IPS-NIHi7 (cell line): ENCODE measurements at regions not wholly inside any gene's neighbourhood (a gene's known extent, or its start where the extent isn't known, plus 50 kb on each side); places are given as distances from the start of the nearest gene placed in this dataset.

Experiments
- DNase-seq: peaks from one replicate; pipeline ENCODE4 v3.0.0; 2012; ENCODE audit warnings: mixed read lengths; ENCODE audit errors: extremely low spot score

DNA sequence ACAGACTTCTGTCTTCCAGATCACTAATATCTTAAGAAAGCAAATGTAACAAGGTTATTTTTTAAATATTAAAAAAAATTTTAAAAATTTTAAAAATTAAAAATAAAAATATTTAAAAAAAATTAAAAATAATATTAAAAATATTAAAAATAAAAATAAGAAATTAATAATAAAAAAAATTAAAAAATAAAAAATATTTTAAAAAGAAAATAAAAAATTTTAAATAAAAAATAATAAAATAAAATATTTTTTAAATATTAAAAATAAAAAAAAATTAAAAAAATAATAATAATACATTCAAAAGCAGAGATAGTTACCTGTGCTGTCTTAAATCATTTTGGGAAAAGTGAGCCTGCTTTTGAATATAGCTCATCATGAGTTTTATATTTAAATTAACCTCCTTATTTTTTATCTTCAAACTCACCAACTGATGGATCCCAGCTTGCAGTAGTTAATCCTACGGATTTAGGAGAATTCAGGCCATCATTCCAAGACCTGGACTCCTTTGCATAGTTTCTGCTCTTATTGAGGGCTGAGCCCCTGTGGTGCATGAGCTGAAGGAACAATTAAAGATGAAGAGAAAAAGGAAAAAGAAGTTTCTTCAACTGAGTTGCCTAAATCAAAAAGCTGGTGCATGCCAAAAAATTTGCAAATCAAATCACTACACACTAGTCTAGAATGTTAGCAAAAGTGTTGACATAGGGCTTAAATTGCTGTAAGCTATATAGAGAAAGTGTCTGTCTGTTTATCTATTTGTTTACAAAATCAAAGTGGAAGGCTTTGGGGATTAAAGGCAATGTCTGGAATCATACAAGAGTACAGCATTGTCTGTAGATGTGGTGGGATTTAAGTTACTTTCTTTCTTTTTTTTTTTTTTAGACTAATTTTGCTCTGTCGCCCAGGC lies 50.5 kb upstream of the ZNF438 start:
- DNase-seq = no peak

DNA sequence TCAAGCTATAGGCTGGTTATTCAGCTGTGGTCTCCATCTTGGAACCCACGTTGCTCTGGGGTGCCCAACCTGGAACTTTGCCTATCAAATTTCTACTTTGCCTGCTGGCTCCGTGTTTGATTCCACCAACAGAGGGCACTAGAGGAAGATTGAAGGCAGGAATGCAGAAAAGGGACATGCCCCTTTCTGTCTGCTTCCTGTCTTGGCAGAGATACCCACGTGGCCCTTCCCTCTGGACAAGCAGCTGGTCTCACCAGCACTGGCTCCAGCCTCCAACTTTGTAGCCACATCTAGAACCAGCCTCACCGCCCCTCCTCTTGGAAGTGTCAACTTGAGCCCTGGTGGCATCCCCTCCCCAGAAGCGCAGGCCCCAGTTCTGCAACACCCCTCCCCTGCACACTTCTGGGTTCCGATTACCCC lies 52.1 kb upstream of the ZNF438 start:
- DNase-seq = peak; percentile 67

DNA sequence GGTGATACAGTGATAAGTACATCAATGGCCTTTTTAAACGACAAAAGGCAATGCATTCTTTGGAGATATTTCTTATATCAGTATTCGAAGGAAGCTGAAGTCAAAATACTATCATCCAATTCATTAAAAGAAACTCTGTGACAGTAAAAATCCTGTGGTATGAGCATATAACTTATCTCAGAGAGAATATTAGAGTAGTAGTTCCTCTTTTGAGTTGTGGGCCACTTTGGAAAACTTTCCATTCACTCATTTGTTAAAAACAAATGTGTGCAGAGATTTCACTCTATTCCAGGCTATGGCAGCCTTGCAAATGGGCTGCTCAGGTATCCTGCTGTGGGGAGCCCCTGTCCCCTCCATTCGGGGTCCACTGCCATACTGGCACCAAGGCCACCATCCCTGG lies 55.3 kb upstream of the ZNF438 start:
- no peak for DNase-seq

DNA sequence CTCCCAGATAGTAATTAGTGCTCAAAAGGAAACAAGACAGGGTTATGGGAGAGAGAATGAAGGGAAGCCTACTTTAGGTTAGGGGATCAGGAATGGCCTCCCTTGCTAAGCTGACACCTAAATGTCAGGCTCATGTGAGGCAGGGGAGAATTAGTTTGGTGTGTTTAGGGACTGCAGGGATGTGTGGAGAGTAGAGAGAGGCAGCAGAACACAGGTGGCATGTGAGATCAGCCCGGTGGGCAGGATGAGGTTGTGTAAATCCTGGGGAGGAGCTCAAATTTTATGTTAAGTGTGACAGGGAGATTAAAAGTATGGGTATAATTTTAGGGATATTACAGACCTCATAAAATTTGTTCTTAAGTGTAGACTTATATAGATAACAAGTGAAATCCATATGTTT lies 56.2 kb upstream of the ZNF438 start:
- no peak for DNase-seq

DNA sequence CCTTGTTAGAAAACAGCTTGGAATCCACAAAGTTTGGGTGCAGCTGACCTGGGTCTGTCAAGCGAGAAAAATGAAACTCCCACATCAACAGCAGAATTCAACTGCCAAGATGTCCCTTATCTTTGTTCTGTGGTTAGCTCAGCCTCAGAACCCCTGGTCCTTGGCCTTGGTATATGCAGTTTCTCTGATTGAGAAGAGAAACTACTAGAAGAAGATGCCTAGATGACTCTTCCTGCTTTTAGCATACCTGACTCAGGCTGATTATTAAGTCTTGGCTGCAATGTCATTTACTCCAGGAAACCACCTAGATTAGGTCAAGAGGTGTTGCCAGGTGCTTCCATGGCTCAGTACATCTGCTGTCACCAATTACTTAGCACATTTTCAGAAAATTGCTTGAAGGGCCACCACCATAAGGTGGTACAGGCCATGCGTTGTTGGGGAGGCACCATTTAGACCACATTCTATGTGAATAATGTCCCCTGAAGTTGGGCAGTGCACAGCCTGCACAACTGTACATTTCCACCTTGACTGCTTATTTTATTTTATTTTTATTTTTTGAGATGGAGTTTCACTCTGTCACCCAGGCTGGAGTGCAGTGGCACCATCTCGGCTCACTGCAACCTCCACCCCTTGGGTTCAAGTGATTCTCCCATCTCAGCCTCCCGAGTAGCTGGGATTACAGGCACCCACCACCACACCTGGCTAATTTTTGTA lies 59.4 kb upstream of the ZNF438 start:
- DNase-seq = no peak

DNA sequence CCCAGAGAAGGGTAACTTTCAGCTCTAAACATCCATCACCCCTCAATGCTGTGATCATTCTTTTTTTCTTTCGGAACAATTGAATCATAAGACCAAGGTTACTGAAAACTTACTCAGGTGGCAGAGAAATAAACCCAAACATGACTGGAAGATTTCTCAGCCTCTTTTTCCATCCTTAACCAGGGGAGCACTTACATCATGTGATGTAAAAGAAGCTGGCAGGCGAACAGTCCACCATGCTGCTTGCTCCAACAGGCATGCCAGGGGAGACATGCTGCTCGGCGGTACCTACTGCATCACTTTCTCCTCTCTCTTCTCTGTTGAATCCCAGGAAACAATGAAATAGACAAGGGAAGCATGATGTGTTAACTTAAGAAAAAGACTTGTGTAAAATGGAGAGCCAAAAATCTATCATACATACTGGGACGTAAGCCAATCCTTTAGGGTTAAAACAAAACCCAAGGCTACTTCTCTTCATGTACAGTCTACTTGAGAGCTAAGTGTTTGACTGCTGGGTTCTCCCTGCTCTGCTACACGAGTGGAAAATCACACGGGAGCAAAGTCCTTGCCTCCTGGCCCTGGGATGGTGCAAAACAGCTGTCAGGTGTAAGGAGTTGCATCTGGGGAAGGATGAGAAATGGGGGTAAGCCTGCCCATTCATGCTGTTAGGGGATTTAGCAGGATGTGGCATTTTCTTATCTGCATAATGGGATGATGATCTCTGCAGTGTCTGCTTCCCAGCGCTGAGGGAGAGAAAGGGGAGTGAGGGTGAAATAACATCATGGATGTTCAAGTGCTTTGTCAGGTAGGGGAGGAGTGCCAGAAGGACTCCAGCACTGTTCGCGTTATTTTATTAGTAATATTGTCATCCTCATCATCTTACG lies 64.3 kb upstream of the ZNF438 start:
- DNase-seq = no peak

DNA sequence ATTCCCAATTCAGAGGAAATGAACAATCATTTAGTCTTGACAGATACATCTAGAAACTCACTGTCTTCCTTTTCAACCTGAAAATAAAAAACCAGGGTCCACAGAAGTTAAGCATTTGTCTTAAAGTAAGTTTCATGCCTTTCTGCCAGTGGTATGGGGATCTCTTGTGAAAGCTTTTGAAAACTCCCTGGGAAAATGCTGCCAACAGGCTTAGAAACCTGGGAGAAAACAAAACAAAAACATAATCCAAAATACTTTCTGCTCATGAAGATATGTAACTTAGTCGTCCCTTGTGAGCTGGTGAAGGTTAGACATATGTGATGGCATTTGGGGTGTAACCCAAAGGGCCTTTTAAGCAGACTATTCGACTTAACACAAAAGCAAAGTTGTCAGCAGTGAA lies 66.4 kb upstream of the ZNF438 start:
- DNase-seq = no peak

DNA sequence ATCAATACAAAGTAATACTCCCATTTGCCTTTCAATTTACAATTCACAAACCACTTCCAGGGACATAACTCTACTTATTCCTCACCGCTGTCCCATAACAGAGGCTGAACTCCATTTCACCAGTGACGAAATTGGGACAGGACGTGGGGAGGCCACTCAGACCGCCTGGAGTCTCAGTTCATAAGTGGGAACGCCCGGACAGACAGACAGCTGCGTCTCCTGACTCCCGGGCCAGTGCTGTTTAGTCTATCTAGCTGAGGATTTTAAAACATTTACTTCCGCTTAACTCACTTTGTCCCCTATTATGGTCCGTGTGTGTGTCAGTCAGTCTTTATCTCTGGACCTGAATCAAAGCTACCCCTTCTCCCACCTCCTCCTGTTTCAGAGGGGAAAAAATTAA lies 67.4 kb upstream of the ZNF438 start:
- no peak for DNase-seq

DNA sequence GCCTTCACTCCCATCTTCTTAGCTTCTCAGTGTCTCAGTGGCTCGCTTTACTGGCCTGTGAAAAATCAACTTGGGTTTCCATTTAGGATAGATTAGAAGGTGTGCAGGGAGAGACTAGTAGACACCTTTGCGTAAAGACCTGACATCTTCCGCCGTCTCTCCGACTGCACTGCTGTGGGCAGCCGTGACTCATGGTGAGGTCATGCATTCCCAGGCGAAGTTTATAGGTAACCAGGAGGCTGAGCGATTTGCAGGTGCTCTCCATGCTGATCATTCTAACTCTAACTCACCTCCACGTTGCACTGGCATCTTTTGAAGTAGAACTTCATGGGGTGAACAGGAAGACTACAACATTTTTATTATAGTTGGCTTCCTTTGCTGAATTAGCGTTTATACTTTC lies 68.0 kb upstream of the ZNF438 start:
- no peak for DNase-seq

DNA sequence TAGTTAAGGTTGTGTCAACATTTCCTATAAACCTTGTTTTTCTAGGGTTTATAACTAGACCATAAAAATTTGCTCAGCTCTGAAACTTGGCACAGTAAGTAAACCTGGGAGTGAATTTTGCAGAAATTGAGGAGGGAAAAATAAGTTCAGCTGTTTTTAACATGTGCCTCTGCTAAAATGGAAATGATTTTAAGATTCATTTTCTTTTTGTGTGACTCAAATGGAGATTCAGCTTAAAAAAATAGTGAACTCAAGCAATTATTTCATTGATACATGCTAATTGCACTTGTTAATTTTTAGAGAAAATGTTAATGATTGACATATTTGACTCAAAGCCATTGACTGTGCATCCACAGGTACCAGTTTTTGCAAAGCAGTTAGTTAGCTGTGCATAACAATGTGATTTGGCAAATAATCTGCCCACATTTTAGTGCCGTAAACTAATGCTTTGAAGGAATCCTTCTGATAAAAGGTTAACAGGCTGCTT lies 68.5 kb upstream of the ZNF438 start:
- DNase-seq = no peak

DNA sequence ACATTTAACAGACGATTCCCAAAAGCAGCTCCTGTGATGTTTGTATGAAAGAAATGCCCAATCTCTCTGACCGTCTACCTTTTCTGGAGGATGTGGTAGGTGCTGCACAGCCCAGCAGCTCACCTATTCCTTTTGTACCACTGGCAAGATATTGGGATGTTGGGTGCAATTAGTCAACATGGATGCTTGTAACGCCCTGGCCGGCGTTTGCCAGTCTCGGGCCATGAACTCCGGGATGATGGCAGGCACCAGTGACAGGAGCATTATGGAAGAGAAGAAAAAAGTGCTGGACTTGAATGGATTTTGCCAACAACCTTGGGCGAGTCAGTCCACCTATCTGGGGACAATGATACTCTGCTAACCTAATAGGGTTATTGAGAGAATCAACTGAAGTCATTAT lies 69.0 kb upstream of the ZNF438 start:
- DNase-seq = no peak

DNA sequence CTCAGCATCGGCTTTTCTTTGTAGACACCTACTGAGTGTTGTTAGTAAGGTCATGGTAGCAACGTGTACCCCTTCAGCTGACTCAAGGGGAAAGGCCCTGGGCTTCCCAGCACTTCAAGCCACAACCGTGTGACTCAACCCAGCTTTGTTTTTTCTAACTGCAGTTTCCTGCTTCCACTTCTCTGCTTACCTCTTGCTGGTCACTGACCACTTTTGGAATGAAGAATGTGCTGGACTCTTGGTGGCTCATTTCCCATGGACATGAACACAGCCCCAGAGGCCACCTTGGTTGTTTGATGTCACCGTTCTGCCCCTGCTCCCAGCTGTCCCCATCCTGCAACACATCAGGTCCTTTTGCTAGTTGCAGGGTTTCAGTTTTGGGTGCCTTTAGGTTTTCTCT lies 69.5 kb upstream of the ZNF438 start:
- DNase-seq = no peak

DNA sequence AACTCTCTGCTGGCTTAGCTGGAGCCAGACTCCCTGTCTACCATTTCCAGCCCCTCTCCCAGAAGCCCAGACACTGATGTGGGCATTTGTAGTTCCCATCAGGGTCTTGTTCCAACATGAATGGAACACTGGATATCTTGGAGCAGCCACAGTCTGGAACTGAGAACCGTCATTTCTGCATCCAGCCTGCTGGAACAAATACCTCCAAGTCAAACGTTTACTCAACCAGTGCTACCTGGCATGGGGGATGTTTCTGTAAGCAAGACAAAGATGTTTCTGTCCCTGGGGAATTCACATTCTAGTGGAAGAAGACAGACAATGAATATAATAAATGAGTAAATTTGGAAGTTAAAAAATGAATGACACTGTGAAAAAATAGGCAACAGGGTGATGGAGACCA lies 70.8 kb upstream of the ZNF438 start:
- DNase-seq = no peak

DNA sequence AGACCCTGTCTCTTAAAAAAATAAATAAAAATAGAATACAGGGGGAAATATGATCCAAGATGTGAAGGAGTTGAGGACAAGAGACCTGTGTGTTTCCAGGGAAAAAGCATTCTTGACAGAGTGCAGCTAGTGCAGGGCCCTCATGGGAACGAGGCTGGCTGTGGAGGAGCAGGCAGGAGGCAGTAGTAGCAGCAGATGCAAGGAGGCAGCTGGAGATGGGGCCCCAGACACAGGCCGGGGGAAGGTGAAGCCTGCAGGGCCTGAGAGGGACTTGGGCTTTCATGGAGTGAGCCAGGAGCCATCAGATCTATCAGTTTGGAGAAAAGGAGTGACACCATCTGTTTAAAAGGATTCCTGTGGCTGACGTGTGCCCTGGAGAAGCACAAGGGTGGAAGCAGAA lies 71.4 kb upstream of the ZNF438 start:
- peak; percentile 25 for DNase-seq

DNA sequence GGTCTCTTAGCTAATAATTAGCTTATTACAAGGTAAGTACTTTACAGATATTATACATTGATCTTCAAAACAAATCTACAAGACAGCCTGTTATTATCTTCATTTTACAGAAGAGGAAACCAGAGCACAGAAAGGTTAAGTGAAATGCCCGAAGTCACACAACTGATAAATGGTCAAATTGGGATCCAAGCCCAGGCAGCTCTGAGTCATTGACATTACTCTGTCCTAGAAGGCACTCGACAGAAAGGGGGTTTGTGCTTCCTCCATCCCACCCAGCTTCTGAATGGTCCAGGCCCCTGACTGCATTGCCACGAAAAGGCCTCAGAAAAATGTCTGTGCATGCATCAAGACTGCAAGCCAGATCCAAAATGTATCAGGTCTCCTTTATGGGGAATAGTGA lies 81.3 kb upstream of the ZNF438 start:
- no peak for DNase-seq

DNA sequence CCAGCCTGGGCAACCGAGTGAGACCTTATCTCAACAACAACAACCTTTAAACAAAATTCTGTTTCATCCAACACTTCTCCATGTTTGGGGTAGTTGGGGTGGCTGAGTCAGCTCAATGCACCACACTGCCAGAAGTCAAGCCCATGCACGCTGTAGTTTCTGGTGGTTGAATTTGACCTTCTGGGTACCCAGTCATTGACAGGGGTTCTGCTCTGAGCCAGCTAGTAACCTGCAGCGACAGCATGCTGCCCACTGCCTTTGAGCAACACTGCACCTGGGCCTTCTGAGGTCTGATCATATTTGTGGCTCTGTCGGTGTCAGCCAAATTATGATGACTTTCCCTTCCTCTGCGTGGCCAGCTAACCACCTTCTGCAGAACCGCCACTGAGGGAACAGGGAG lies 84.6 kb upstream of the ZNF438 start:
- no peak for DNase-seq

DNA sequence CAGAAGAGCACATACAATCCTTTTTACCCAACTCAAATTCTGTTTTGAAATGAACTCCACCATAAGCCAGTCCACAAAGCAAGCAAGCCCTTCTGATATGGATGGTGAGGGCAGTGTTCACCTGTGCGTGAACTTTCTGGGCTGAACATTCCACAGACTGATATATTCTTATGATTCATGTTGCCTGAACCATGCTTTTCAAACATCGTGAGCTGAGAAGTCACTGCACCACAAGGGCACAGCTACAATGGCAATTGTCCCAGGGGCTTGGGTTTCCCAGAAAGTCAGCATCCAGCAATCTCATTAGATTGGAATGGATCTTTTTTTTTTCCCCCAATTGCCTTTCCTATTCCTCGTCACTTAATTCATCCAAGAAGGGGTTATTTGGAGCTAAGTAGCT lies 86.9 kb upstream of the ZNF438 start:
- no peak for DNase-seq

DNA sequence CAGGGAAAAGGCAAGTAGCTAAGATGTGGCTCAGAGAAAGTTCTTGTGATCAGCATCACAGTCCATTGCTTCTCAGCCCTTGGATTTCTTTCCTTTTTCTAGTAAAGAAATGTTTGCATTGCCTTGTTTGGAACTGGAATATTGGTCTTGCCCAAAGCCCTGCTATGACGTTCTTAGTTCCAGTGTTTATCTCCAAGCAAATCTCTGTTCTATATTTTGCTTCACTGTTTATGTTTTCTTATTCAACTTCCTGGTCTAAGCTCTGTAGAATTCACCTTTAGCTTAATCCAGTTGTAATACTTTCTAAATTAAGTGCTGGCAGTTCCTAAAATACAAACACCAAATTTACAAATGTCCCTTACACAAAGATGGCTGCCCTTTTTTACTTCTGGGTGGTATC lies 88.7 kb upstream of the ZNF438 start:
- no peak for DNase-seq

DNA sequence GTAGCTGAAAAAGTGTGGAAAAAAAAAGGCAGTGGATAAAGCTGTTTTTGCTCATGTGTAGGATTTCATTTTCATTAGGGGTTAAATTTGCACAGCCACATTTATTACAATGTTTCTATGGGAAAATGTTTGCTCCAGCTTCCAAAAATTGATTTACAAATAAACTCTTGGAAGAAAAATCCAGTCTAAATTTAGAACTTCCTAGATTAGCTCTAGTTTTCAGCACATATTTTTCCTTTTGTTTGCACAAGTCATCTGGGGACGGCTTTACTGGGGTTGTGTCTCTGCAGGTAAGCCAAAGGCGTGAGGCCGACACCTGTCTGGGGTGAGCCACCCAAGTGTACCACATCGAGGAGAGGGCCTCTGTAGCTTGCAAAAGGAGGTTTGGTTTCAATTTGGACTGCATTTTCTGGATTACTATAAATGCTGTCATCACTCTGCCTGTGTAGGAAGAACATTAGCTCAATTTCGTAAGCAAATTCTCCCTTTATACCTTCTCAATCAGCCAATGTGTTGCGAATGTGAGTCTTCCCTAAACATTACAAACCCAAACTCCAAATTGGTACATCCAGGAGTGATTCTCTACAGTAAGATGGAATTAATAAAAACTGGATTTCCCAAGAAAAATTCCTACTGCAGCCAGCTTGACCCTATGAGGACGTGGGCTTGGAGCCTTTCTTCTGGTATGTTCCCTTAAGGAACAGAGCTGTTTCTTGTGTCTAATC lies 89.5 kb upstream of the ZNF438 start:
- DNase-seq = no peak

DNA sequence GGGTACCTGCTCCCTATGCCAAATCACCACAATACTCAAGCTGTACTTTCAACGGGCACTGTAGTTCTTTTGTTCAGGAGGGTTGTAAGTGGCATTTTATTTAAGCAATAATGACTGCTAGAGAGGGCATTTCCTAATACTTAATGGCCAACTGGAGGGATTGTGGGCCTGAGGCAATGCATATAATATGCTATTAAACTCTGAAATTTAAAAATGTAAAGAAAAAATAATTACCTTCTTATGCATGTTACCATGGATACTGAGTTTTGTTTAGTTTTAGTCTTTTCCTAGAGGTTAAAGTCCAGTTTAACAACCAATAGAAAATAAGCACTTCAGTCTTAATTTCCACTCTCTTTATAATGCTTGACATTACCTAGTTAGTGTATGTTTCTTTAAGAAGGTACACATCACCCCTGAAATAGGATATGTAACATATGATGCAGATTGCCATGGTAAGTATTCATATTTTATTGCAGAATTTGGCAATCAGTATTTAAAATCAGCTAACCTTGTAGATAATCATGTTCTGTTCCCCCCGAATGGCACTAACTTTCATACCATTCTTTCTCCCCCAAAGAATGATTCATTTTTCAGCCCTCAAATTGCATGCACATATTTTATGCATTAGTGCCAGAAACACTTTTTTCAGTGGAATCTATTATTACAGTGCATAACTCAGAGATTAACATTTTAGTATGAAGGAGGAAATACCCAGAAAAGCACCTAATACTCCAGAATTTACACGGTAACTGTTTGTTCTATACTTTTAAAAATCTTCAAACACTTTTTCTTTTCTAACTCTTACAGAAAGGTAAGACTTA lies 90.3 kb upstream of the ZNF438 start:
- no peak for DNase-seq

DNA sequence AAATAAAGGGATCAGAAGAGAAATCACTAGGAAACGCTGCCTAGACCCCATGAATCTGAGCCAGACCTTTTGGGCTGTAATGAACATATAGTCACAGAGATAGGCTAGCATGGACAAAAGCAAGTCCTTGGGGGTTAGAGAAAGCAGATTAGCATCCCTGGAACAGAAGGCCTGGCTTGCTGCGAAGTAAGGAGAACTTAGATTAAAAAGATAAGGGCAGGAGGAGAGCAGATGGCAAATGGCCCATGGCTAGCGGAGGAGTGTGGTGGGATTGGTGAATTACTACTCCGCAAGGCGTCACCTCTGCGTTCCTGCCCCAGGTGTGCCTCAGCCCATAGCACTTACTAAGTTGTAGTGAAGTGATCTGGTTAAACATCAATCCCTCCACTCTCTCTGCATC lies 92.3 kb upstream of the ZNF438 start:
- DNase-seq = no peak
